HPDE6-E6E7 (cell line): ENCODE measurements at regions not wholly inside any gene's neighbourhood (a gene's known extent, or its start where the extent isn't known, plus 50 kb on each side); places are given as distances from the start of the nearest gene placed in this dataset.

ENCODE experiments used
- DNase-seq: peaks from one replicate; pipeline ENCODE4 v3.0.0; 2011; ENCODE audit warnings: missing footprints; ENCODE audit errors: extremely low spot score

GRCh38 chr6:90809035-90809434 is 222.2 kb upstream of the MAP3K7 start:
- no peak for DNase-seq

- DNase-seq = no peak
Observed at GRCh38 chr6:90807791-90808701, 221.2 kb upstream of the MAP3K7 start.

GRCh38 chr6:90805619-90806155 is 218.8 kb upstream of the MAP3K7 start:
- no peak for DNase-seq

GRCh38 chr6:90803956-90804355 is 217.1 kb upstream of the MAP3K7 start:
- DNase-seq = no peak

GRCh38 chr6:90795078-90795477 is 208.2 kb upstream of the MAP3K7 start:
- no peak for DNase-seq

GRCh38 chr6:90793771-90794170 is 206.9 kb upstream of the MAP3K7 start:
- DNase-seq = no peak

- no peak for DNase-seq
Observed at GRCh38 chr6:90790696-90791095, 203.8 kb upstream of the MAP3K7 start.

- no peak for DNase-seq
Observed at GRCh38 chr6:90790058-90790457, 203.2 kb upstream of the MAP3K7 start.

GRCh38 chr6:90788781-90789180 is 201.9 kb upstream of the MAP3K7 start:
- no peak for DNase-seq

GRCh38 chr6:90787446-90787845 is 200.6 kb upstream of the MAP3K7 start:
- no peak for DNase-seq

GRCh38 chr6:90780778-90781177 is 193.9 kb upstream of the MAP3K7 start:
- no peak for DNase-seq

GRCh38 chr6:90780141-90780540 is 193.3 kb upstream of the MAP3K7 start:
- DNase-seq = no peak

GRCh38 chr6:90778417-90779203 is 191.7 kb upstream of the MAP3K7 start:
- no peak for DNase-seq

- no peak for DNase-seq
Observed at GRCh38 chr6:90770778-90771177, 183.9 kb upstream of the MAP3K7 start.

GRCh38 chr6:90765895-90766294 is 179.0 kb upstream of the MAP3K7 start:
- no peak for DNase-seq

GRCh38 chr6:90765491-90765890 is 178.6 kb upstream of the MAP3K7 start:
- DNase-seq = no peak

- DNase-seq = no peak
Observed at GRCh38 chr6:90764001-90764400, 177.1 kb upstream of the MAP3K7 start.

GRCh38 chr6:90759664-90760063 is 172.8 kb upstream of the MAP3K7 start:
- no peak for DNase-seq

- DNase-seq = no peak
Observed at GRCh38 chr6:90758741-90759140, 171.9 kb upstream of the MAP3K7 start.

GRCh38 chr6:90753820-90754643 is 167.2 kb upstream of the MAP3K7 start:
- no peak for DNase-seq

GRCh38 chr6:90739802-90740201 is 152.9 kb upstream of the MAP3K7 start:
- DNase-seq = no peak

GRCh38 chr6:90739339-90739738 is 152.5 kb upstream of the MAP3K7 start:
- no peak for DNase-seq
